Transverse colon (tissue), 4 donors: ENCODE measurements at regions not wholly inside any gene's neighbourhood (a gene's known extent, or its start where the extent isn't known, plus 50 kb on each side); places are given as distances from the start of the nearest gene placed in this dataset.

Experiments
- DNase-seq: peaks from one replicate; pipeline ENCODE4 v3.0.0-alpha.2; 2019
- H3K27ac ChIP-seq, 4 donors: fragments of 200-600 bp; sonication (generic); 2 replicates each; pipeline ENCODE4 v1.5.1; 2016 to 2018; ENCODE audit warnings: inconsistent platforms in 4 of 4
- H3K27me3 ChIP-seq: fragments of 200-600 bp; sonication (generic); 2 replicates; pipeline ENCODE4 v1.5.1; 2017; ENCODE audit warnings: inconsistent platforms
- H3K36me3 ChIP-seq, 4 donors: fragments of 200-600 bp; sonication (generic); 2 replicates each; pipeline ENCODE4 v1.5.1; 2017 to 2019; ENCODE audit warnings: inconsistent platforms in 4 of 4
- H3K4me1 ChIP-seq, 4 donors: fragments of 200-600 bp; sonication (generic); 2 replicates each; pipeline ENCODE4 v1.5.1; 2017 to 2020; ENCODE audit warnings: inconsistent platforms in 4 of 4
- H3K4me3 ChIP-seq, 4 donors: fragments of 200-600 bp; sonication (generic); 1 replicate in 1 of 4; 2 replicates in 3 of 4; pipeline versions ENCODE4 v1.5.1 to v1.6.1; 2017 to 2019; ENCODE audit warnings: inconsistent platforms in 4 of 4
- H3K9me3 ChIP-seq, 2 donors: fragments of 200-600 bp; sonication (generic); 2 replicates each; pipeline ENCODE4 v1.5.1; 2017 to 2019; ENCODE audit warnings: inconsistent platforms in 2 of 2
- EP300 ChIP-seq: sonication (generic); formaldehyde crosslinking; IDR thresholded peaks from one replicate; pipeline ENCODE4 v1.6.1; 2017; ENCODE audit warnings: antibody characterized with exemption, low read depth
- POLR2A ChIP-seq: fragments of 450-650 bp; IDR thresholded peaks from one replicate; pipeline ENCODE4 v1.6.1; 2016; ENCODE audit warnings: antibody characterized with exemption, mild to moderate bottlenecking, moderate library complexity
- POLR2AphosphoS5 ChIP-seq, 3 donors: sonication (generic); formaldehyde crosslinking; IDR thresholded peaks; one replicate each; pipeline ENCODE4 v1.6.1; 2016; ENCODE audit warnings: antibody characterized with exemption in 3 of 3
- WGBS, 2 donors: methylation state at CpG; one replicate each; pipeline ENCODE4 v1.1.5; 2018; ENCODE audit warnings: low coverage in 1 of 2; 5-methylcytosine and 5-hydroxymethylcytosine counted together
- in situ Hi-C, 4 donors: fragments of 200-750 bp; cut with MboI; loops; one replicate each; pipeline versions ENCODE4 v1.15.0 to v1.15.1; 2017; ENCODE audit warnings: low sequenced_read_pairs in 3 of 4, low pct_ligation_motif_present in 1 of 4, low pct_unique_long_range_greater_than_20kb in 1 of 4
- intact Hi-C: fragments of 100-400 bp; cut with DNase I; formaldehyde crosslinking; loops from one replicate; pipeline ENCODE4 v1.15.1; 2023; ENCODE audit warnings: low total_unique reads
- TF ChIP-seq, protein P1 (sequence below), 5 experiments: fragments of 200-600 bp in 3 of 5; fragments of 450-650 bp in 2 of 5; sonication (generic) in 3 of 5; IDR thresholded peaks; 1 replicate in 2 of 5; 2 replicates in 3 of 5; pipeline ENCODE4 v1.5.1; 2016 to 2017; ENCODE audit warnings: antibody characterized with exemption in 5 of 5, inconsistent platforms in 3 of 5, mild to moderate bottlenecking in 2 of 5, moderate library complexity in 1 of 5

GRCh38 chr2:129069875-129070594 lies 751.4 kb upstream of the HS6ST1 start:
- in situ Hi-C loops: no loop called here
- TF ChIP-seq, protein P1, sequence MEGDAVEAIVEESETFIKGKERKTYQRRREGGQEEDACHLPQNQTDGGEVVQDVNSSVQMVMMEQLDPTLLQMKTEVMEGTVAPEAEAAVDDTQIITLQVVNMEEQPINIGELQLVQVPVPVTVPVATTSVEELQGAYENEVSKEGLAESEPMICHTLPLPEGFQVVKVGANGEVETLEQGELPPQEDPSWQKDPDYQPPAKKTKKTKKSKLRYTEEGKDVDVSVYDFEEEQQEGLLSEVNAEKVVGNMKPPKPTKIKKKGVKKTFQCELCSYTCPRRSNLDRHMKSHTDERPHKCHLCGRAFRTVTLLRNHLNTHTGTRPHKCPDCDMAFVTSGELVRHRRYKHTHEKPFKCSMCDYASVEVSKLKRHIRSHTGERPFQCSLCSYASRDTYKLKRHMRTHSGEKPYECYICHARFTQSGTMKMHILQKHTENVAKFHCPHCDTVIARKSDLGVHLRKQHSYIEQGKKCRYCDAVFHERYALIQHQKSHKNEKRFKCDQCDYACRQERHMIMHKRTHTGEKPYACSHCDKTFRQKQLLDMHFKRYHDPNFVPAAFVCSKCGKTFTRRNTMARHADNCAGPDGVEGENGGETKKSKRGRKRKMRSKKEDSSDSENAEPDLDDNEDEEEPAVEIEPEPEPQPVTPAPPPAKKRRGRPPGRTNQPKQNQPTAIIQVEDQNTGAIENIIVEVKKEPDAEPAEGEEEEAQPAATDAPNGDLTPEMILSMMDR (IDR thresholded peaks at IDR 0.05): no peak
- TF ChIP-seq POLR2A (no peak), EP300 (no peak), POLR2AphosphoS5 (IDR thresholded peaks at IDR 0.05) (no peak)
- no peak overlapping the region for H3K4me3 ChIP-seq
- H3K27me3 ChIP-seq: no peaks in the 10 kb centered on the region
- H3K9me3 ChIP-seq: no peaks in the 10 kb centered on the region
- peak; percentile 76 for DNase-seq
- H3K36me3 ChIP-seq: no peaks in the 10 kb centered on the region
- H3K4me1 ChIP-seq: peaks cover 0 to 17% (median 9%) of the 10 kb centered on the region in 4 donors
- intact Hi-C loops: no loop called here
- peak overlapping the region; percentile 31 to 68 (median 56) for H3K27ac ChIP-seq
- 40 to 52% methylated on average over 1 to 12 of the region's 12 CpGs for WGBS, 2 donors

DNA sequence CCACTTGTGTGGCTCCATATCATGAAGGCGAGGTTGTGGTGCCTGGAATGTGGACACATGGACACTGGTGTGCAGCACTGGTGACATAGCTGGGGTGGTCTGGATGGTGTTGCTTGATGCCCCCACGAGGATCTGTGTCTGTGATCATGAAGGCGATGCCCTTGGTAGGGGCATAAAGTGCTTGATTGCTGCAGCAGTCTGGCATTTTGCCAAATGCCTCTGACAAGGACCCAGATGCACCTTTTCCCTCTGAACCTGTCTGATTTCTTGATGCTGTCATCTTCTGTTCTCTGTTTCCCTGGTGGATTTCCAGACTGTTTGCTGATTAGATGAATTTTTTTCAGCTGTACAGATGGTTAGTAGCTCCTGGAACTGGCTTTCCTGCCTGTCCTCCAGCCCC lies 752.0 kb upstream of the HS6ST1 start:
- Histone ChIP-seq H3K9me3 (no peaks in the 10 kb centered on the region), H3K27me3 (no peaks in the 10 kb centered on the region), H3K27ac (peak overlapping the region; percentile 31 to 68 (median 56)), H3K4me1 (peaks cover 0 to 17% (median 9%) of the 10 kb centered on the region in 4 donors), H3K4me3 (no peak overlapping the region), H3K36me3 (no peaks in the 10 kb centered on the region)
- intact Hi-C loops (no loop called here), in situ Hi-C loops (no loop called here)
- WGBS, 2 donors: 55% methylated on average over 3 of the region's 3 CpGs; no CpG with 5 or more reads in 1 of the 2 donors
- no peak for DNase-seq
- TF ChIP-seq, protein P1 (IDR thresholded peaks at IDR 0.05): no peak
- TF ChIP-seq POLR2AphosphoS5 (IDR thresholded peaks at IDR 0.05) (no peak), EP300 (no peak), POLR2A (no peak)

GRCh38 chr2:129071531-129071930 lies 752.9 kb upstream of the HS6ST1 start:
- TF ChIP-seq POLR2AphosphoS5 (IDR thresholded peaks at IDR 0.05) (no peak), POLR2A (no peak)
- in situ Hi-C loops: no loop called here
- H3K4me1 ChIP-seq: peaks cover 0 to 17% (median 9%) of the 10 kb centered on the region in 4 donors
- intact Hi-C loops: no loop called here
- no peaks in the 10 kb centered on the region for H3K9me3 ChIP-seq
- 90 to 92% methylated on average over 6 of the region's 6 CpGs for WGBS, 2 donors
- H3K36me3 ChIP-seq: no peaks in the 10 kb centered on the region
- no peak for DNase-seq
- no peak overlapping the region for H3K27ac ChIP-seq
- H3K4me3 ChIP-seq: no peak overlapping the region
- H3K27me3 ChIP-seq: no peaks in the 10 kb centered on the region

DNA sequence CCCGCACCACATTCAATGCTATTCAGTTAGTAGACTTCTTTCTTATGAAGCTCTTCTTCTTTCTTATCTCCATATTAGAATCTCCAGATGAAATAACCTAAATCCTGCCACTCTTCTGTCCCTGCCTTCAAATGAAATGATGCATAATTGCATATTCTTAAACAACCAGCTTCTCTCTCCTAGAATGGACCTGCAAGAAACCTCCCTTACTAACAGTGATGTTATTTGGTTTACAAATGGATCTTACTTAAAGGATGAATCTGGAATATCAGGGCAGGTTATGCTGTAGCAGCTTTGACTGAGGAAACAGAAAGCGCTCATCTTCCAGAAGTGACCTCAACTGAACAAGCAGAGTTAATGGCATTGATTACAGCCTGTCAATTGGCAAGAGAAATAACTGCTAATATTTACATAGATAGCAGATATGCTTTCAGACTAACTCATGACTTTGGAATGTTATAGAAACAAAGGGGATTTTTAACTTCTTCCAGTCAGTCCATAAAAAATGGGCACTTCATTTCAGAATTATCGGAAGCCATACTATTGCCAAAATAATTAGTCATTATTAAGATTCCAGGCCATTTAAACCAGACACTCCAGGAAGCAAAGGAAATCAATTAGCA lies 755.7 kb upstream of the HS6ST1 start:
- no peaks in the 10 kb centered on the region for H3K27me3 ChIP-seq
- WGBS, 2 donors: 86 to 90% methylated on average over 3 of the region's 3 CpGs
- peaks cover 0 to 16% (median 8%) of the 10 kb centered on the region in 4 donors for H3K4me1 ChIP-seq
- H3K4me3 ChIP-seq: no peak overlapping the region
- no peak for DNase-seq
- H3K27ac ChIP-seq: no peak overlapping the region
- H3K36me3 ChIP-seq: no peaks in the 10 kb centered on the region
- H3K9me3 ChIP-seq: no peaks in the 10 kb centered on the region
- intact Hi-C loops (no loop called here), in situ Hi-C loops (no loop called here)
- TF ChIP-seq POLR2AphosphoS5 (IDR thresholded peaks at IDR 0.05): no peak
- no peak for TF ChIP-seq POLR2A
- TF ChIP-seq EP300: no peak
- TF ChIP-seq, protein P1 (IDR thresholded peaks at IDR 0.05): no peak
